H9 (cell line): ENCODE measurements at regions not wholly inside any gene's neighbourhood (a gene's known extent, or its start where the extent isn't known, plus 50 kb on each side); places are given as distances from the start of the nearest gene placed in this dataset.

ENCODE experiments used
- DNase-seq: peaks from one replicate; pipeline ENCODE4 v3.0.0-alpha.2; 2017
- H2AFZ ChIP-seq: one replicate; pipeline ENCODE4 v1.6.1; 2013; ENCODE audit warnings: mild to moderate bottlenecking, low read length, control low read depth, moderate library complexity
- H2AK5ac ChIP-seq: 2 replicates; pipeline ENCODE4 v1.6.1; 2013; ENCODE audit warnings: low read length, control low read depth, mixed read lengths; ENCODE audit not compliant: insufficient read length
- H2BK120ac ChIP-seq: one replicate; pipeline ENCODE4 v1.6.1; 2013; ENCODE audit warnings: low read depth, mild to moderate bottlenecking, low read length, control low read depth, inconsistent platforms; ENCODE audit not compliant: poor library complexity, severe bottlenecking
- H2BK12ac ChIP-seq: 2 replicates; pipeline ENCODE4 v1.6.1; 2013; ENCODE audit warnings: low read length, control low read depth, mixed read lengths, low read depth; ENCODE audit not compliant: insufficient read length
- H2BK15ac ChIP-seq: 2 replicates; pipeline ENCODE4 v1.6.1; 2013; ENCODE audit warnings: low read depth, low read length, control low read depth
- H2BK20ac ChIP-seq: one replicate; pipeline ENCODE4 v1.6.1; 2013; ENCODE audit warnings: low read depth, mild to moderate bottlenecking, low read length, control low read depth, inconsistent platforms; ENCODE audit not compliant: poor library complexity, severe bottlenecking
- H2BK5ac ChIP-seq: 2 replicates; pipeline ENCODE4 v1.6.1; 2013; ENCODE audit warnings: low read length, control low read depth, mixed read lengths; ENCODE audit not compliant: insufficient read length
- H3K14ac ChIP-seq: 2 replicates; pipeline ENCODE4 v1.6.1; 2013; ENCODE audit warnings: low read length, control low read depth; ENCODE audit not compliant: insufficient read depth
- H3K18ac ChIP-seq: 2 replicates; pipeline ENCODE4 v1.6.1; 2013; ENCODE audit warnings: low read depth, mild to moderate bottlenecking, mixed read lengths, low read length, control low read depth; ENCODE audit not compliant: insufficient read length
- H3K23ac ChIP-seq: 2 replicates; pipeline ENCODE4 v1.6.1; 2013; ENCODE audit warnings: low read length, control low read depth, mixed read lengths, low read depth; ENCODE audit not compliant: insufficient read length
- H3K23me2 ChIP-seq: 2 replicates; pipeline ENCODE4 v1.6.1; 2013; ENCODE audit warnings: low read depth, mild to moderate bottlenecking, mixed read lengths, low read length, control low read depth; ENCODE audit not compliant: insufficient read length, poor library complexity, severe bottlenecking
- H3K27ac ChIP-seq: 2 replicates; pipeline ENCODE4 v1.5.1; 2013; ENCODE audit warnings: low read length, control low read depth, mixed read lengths, low read depth; ENCODE audit not compliant: insufficient read length
- H3K27me3 ChIP-seq: 2 replicates; pipeline ENCODE4 v1.6.1; 2013; ENCODE audit warnings: low read length, control low read depth, inconsistent platforms; ENCODE audit not compliant: insufficient read depth
- H3K4ac ChIP-seq: 2 replicates; pipeline ENCODE4 v1.6.1; 2013; ENCODE audit warnings: low read depth, mild to moderate bottlenecking, control low read depth, inconsistent platforms, low read length, moderate library complexity
- H3K4me1 ChIP-seq: 2 replicates; pipeline ENCODE4 v1.6.1; 2013; ENCODE audit warnings: low read length, control low read depth, inconsistent platforms; ENCODE audit not compliant: insufficient read depth
- H3K4me2 ChIP-seq: 2 replicates; pipeline ENCODE4 v1.6.1; 2013; ENCODE audit warnings: low read length, control low read depth, mixed read lengths; ENCODE audit not compliant: insufficient read length, insufficient read depth
- H3K56ac ChIP-seq: 2 replicates; pipeline ENCODE4 v1.6.1; 2013; ENCODE audit warnings: low read depth, mild to moderate bottlenecking, mixed read lengths, low read length, control low read depth; ENCODE audit not compliant: insufficient read length
- H3K79me1 ChIP-seq: 2 replicates; pipeline ENCODE4 v1.6.1; 2013; ENCODE audit warnings: low read depth, mild to moderate bottlenecking, moderate library complexity, low read length, control low read depth, inconsistent platforms; ENCODE audit not compliant: insufficient read depth, poor library complexity, severe bottlenecking
- H3K79me2 ChIP-seq: 2 replicates; pipeline ENCODE4 v1.6.1; 2013; ENCODE audit warnings: low read length, control low read depth, inconsistent platforms; ENCODE audit not compliant: insufficient read depth
- H3K9ac ChIP-seq: 2 replicates; pipeline ENCODE4 v1.6.1; 2013; ENCODE audit warnings: low read length, control low read depth, mixed read lengths; ENCODE audit not compliant: insufficient read length; ENCODE audit errors: extremely low read depth
- H3K9me3 ChIP-seq: one replicate; pipeline ENCODE4 v1.6.1; 2013; ENCODE audit warnings: low read depth, low read length, inconsistent platforms; ENCODE audit not compliant: control insufficient read depth
- H3T11ph ChIP-seq: one replicate; pipeline ENCODE4 v1.6.1; 2013; ENCODE audit warnings: mild to moderate bottlenecking, low read length, control low read depth, inconsistent platforms
- H4K20me1 ChIP-seq: one replicate; pipeline ENCODE4 v1.6.1; 2013; ENCODE audit not compliant: control insufficient read depth, insufficient read length, insufficient read depth
- H4K5ac ChIP-seq: 2 replicates; pipeline ENCODE4 v1.6.1; 2013; ENCODE audit warnings: low read depth, mild to moderate bottlenecking, mixed read lengths, low read length, control low read depth; ENCODE audit not compliant: insufficient read length
- H4K8ac ChIP-seq: replicated peaks from 2 replicates; pipeline ENCODE4 v1.6.1; 2013; ENCODE audit warnings: low read length, control low read depth, mixed read lengths, low read depth; ENCODE audit not compliant: insufficient read length
- H4K91ac ChIP-seq: 2 replicates; pipeline ENCODE4 v1.6.1; 2013; ENCODE audit warnings: low read depth, mild to moderate bottlenecking, moderate library complexity, mixed read lengths, low read length, control low read depth; ENCODE audit not compliant: insufficient read length
- H3K27ac Mint-ChIP-seq, 3 experiments: 2 replicates in 2 of 3; 3 replicates in 1 of 3; pipeline ENCODE4 v1.8.0; 2020 to 2021; ENCODE audit warnings: mixed read lengths in 3 of 3, mild to moderate bottlenecking in 1 of 3, moderate library complexity in 1 of 3
- H3K27me3 Mint-ChIP-seq: 2 replicates; pipeline ENCODE4 v1.8.0; 2021; ENCODE audit warnings: low read depth, mild to moderate bottlenecking, moderate library complexity, mixed read lengths
- H3K36me3 Mint-ChIP-seq, 3 experiments: 2 replicates in 2 of 3; 3 replicates in 1 of 3; pipeline ENCODE4 v1.8.0; 2020 to 2021; ENCODE audit warnings: low read depth in 3 of 3, mixed read lengths in 3 of 3; ENCODE audit not compliant: insufficient read depth in 1 of 3
- H3K4me1 Mint-ChIP-seq, 2 experiments: 2 replicates each; pipeline ENCODE4 v1.8.0; 2020; ENCODE audit warnings: mixed read lengths in 2 of 2
- H3K4me3 Mint-ChIP-seq, 2 experiments: 2 replicates in 1 of 2; 3 replicates in 1 of 2; pipeline ENCODE4 v1.8.0; 2020 to 2021; ENCODE audit warnings: mild to moderate bottlenecking in 2 of 2, mixed read lengths in 2 of 2, moderate library complexity in 1 of 2
- H3K9me3 Mint-ChIP-seq, 2 experiments: 2 replicates in 1 of 2; 3 replicates in 1 of 2; pipeline ENCODE4 v1.8.0; 2020; ENCODE audit warnings: mild to moderate bottlenecking in 2 of 2, mixed read lengths in 2 of 2, moderate library complexity in 1 of 2
- CTCF ChIP-seq: fragments of 200-600 bp; sonication (generic); conservative IDR thresholded peaks from 3 replicates; pipeline ENCODE4 v1.8.0; 2021; ENCODE audit warnings: antibody characterized with exemption, mild to moderate bottlenecking

GRCh38 chr5:8493176-8493575 lies 624.2 kb downstream of the MTRR start:
- H4K20me1 ChIP-seq: no peaks in the 10 kb centered on the region
- H2BK5ac ChIP-seq: no peak overlapping the region
- no peaks in the 10 kb centered on the region for H3K27me3 ChIP-seq
- H3K4me1 ChIP-seq: no peaks in the 10 kb centered on the region
- H3K23ac ChIP-seq: no peak overlapping the region
- no peak overlapping the region for H3K4ac ChIP-seq
- peaks cover 4% of the 10 kb centered on the region for H3K9me3 ChIP-seq
- no peaks in the 10 kb centered on the region for H3K79me2 ChIP-seq
- H3K23me2 ChIP-seq: no peaks in the 10 kb centered on the region
- no peak overlapping the region for H2BK20ac ChIP-seq
- peaks cover 23 to 25% of the 10 kb centered on the region in 2 experiments for H3K9me3 Mint-ChIP-seq
- no peak overlapping the region for H2BK12ac ChIP-seq
- H3K4me1 Mint-ChIP-seq: 0 out of 4 replicates have a peak, but pooled peaks cover 0 to 2% of the 10 kb centered on the region in 2 experiments
- H2AFZ ChIP-seq: no peak overlapping the region
- H2BK120ac ChIP-seq: no peak overlapping the region
- H3K79me1 ChIP-seq: no peaks in the 10 kb centered on the region
- no peak overlapping the region for H4K5ac ChIP-seq
- no peak overlapping the region for H2AK5ac ChIP-seq
- no peak overlapping the region for H2BK15ac ChIP-seq
- TF ChIP-seq CTCF: no peak
- no peak overlapping the region for H3T11ph ChIP-seq
- H3K27ac Mint-ChIP-seq: no peak overlapping the region
- peaks cover 5 to 24% (median 6%) of the 10 kb centered on the region in 3 experiments for H3K36me3 Mint-ChIP-seq
- no peak overlapping the region for H3K14ac ChIP-seq
- H3K56ac ChIP-seq: no peak overlapping the region
- no peak overlapping the region for H3K18ac ChIP-seq
- DNase-seq: no peak
- H3K4me2 ChIP-seq: no peak overlapping the region
- no peaks in the 10 kb centered on the region for H3K27me3 Mint-ChIP-seq
- no peak overlapping the region for H3K27ac ChIP-seq
- no peak overlapping the region for H4K91ac ChIP-seq
- H3K4me3 Mint-ChIP-seq: no peak overlapping the region
- H4K8ac ChIP-seq: no peak overlapping the region
- H3K9ac ChIP-seq: no peak overlapping the region
